AG04449 (cell line): ENCODE measurements at regions not wholly inside any gene's neighbourhood (a gene's known extent, or its start where the extent isn't known, plus 50 kb on each side); places are given as distances from the start of the nearest gene placed in this dataset.

Source experiments
- CTCF ChIA-PET: fragments of 350-600 bp; formaldehyde crosslinking; extraction: SDS; loops from one replicate; lab custom pipeline; 2021; ENCODE audit warnings: antibody characterized with exemption; lab: Yijun Ruan, JAX
- POLR2A ChIA-PET: fragments of 400-600, 350-600 bp; formaldehyde crosslinking; extraction: SDS; loops from one replicate; lab custom pipeline; 2020; ENCODE audit warnings: antibody characterized with exemption, inconsistent platforms; lab: Yijun Ruan, JAX
- DNase-seq: peaks from one replicate; pipeline ENCODE4 v3.0.0-alpha.2; 2010; ENCODE audit warnings: low read depth, low spot score
- H3K4me3 ChIP-seq: 2 replicates; pipeline ENCODE4 v1.5.1; 2011; ENCODE audit warnings: low read depth, mild to moderate bottlenecking, control low read depth, low read length
- TF ChIP-seq, protein P1 (sequence below): IDR thresholded peaks from one replicate; pipeline ENCODE4 v1.5.1; 2011; ENCODE audit warnings: mild to moderate bottlenecking, moderate library complexity, low read length, control low read depth, inconsistent platforms; ENCODE audit not compliant: insufficient read depth; ENCODE audit errors: missing control alignments

DNA sequence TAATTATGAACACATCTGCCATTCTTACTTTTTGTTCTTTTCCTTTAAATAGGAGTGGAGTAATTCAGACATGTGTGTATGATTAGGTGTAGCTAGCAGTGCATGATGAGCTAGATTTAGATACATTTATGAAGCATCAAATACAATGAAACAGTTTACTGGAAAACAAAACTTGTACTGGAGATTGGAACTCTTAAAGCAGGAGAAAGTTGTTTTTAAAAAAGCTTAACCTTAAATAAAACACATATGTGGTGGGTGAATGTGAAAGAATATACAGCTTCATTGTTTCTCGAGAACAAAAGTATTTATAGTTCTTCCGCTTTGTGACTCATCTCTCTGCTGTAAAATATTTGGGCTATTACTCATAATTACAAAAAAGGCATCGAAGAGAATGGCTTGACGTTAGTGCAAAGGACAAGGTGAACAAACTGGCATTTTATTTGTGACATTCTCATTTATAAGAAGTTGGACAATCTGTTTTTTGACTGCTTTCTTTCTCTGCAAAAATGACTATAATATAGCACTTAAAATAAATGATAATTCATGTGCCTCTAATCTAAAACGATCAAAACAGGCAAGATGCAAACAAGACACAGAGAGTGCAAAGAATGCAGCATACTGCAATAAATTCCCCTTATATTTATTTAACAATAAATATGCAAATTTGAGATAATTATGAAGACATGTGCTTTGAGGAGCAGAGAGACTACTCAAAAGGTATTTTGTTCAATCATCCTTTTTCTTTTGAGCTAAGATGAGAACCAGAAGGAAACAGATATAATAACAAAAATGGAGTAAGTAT lies 478.8 kb downstream of the CETN3 start:
- H3K4me3 ChIP-seq, result no peak overlapping the region
- TF ChIP-seq, protein P1, sequence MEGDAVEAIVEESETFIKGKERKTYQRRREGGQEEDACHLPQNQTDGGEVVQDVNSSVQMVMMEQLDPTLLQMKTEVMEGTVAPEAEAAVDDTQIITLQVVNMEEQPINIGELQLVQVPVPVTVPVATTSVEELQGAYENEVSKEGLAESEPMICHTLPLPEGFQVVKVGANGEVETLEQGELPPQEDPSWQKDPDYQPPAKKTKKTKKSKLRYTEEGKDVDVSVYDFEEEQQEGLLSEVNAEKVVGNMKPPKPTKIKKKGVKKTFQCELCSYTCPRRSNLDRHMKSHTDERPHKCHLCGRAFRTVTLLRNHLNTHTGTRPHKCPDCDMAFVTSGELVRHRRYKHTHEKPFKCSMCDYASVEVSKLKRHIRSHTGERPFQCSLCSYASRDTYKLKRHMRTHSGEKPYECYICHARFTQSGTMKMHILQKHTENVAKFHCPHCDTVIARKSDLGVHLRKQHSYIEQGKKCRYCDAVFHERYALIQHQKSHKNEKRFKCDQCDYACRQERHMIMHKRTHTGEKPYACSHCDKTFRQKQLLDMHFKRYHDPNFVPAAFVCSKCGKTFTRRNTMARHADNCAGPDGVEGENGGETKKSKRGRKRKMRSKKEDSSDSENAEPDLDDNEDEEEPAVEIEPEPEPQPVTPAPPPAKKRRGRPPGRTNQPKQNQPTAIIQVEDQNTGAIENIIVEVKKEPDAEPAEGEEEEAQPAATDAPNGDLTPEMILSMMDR, result no peak
- POLR2A ChIA-PET, result interaction anchor here (0.6 kb wide), 1 partner anchor 36 kb away, joined by 3 read pairs; no protein-coding TSS in a partner anchor
- DNase-seq, result peak; percentile 1
- CTCF ChIA-PET, result no interaction called here

DNA sequence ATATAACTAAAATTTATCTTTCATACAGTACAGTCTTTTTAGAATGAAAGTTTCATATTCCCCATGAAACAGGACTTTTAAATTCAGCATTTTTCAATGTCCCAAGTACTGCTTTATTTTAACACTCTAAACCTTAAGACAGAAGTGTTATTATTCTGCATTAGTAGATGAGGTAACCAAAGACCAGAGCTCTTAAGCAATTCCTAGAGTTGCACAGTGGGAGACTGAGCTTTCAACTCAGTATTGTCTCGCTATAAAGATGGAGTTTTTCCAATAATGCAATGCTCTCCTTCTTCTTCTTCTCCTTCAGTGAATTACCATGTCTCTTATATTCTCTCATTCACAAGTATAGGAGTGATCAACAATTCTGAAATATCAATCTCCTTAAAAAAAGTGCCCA lies 479.7 kb downstream of the CETN3 start:
- no peak for DNase-seq
- H3K4me3 ChIP-seq, result no peak overlapping the region
- CTCF ChIA-PET, result no interaction called here
- TF ChIP-seq, protein P1, result no peak
- POLR2A ChIA-PET, result no interaction called here

DNA sequence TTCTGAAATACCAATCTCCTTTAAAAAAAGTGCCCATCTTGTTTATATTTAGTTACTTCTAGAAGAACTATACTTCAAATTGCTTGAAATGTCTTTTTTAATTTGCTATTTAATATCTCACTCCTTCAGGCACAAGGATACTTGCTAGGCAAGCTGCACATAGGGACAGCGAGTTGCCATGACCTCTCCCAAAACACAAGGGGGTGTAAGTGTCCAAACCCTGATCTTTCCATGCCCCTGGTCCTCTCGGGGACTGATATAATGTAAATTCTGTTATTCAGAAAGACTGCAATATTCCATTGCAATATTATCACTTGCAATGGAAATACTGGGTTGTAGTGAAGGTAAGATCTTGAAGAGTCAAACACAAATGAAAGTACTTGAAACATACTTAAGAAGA lies 480.4 kb downstream of the CETN3 start:
- TF ChIP-seq, protein P1, result no peak
- DNase-seq, result no peak
- ChIA-PET POLR2A (no interaction called here), CTCF (interaction anchor here (0.9 kb wide), 1 partner anchor 336 kb away, joined by 3 read pairs; no protein-coding TSS in a partner anchor)
- no peak overlapping the region for H3K4me3 ChIP-seq

DNA sequence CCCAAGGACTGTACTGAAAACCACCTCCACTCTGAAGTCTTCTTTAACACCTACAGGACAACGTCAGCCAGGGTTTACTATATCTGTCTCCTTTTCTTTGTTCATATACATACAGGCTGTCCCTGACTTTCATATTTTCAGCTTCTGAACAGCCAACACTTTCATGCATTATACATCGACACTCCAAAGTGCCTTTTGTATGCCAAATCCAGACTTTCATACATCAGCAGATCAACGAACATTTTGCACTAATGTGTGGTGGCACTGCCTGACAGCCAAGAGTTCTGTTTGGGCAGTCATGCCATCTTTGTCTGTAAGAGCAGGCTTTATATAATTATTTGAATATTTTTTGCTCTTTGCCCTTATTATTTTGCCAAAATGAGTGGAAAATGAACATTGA lies 487.4 kb downstream of the CETN3 start:
- no peak overlapping the region for H3K4me3 ChIP-seq
- no peak for DNase-seq
- POLR2A ChIA-PET, result no interaction called here
- TF ChIP-seq, protein P1, result no peak
- CTCF ChIA-PET, result no interaction called here

DNA sequence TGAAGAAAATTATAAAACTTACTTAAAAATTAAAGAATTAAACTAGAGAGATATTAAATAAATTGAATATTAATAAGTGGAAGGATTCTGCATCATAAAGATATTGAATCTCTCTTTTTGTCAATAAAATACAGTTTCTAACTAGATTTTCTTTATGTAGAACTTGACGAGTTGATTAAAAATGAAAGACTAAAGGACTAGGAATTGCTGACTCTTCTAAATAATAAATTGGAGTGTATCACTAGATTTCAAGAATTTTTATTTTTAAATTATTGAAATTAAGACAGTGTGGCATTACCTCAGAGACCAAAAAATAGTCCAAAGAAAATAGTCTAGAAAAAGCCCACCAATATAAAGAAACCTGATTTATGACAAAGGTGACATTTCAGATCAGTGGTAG lies 492.4 kb downstream of the CETN3 start:
- no peak overlapping the region for H3K4me3 ChIP-seq
- CTCF ChIA-PET, result no interaction called here
- DNase-seq, result no peak
- POLR2A ChIA-PET, result no interaction called here
- TF ChIP-seq, protein P1, result no peak

DNA sequence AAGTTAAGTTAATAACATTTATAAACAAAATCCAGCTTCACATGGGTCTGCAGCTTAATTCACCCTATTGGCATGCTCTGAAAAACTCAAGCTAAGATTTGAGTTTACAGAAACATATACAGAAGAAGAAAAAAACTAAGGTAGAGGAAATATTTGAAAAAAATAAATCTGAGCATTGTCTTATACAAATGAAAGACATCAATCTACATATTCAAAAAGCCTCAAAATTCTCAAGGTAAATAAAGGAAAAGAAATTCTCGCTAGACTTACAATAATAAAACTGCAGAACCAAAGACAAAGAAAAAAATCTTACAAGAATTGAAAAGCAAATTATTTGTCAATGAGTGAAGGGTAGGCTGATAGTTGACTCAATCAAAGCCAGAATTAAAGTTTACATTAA lies 493.4 kb downstream of the CETN3 start:
- no peak overlapping the region for H3K4me3 ChIP-seq
- TF ChIP-seq, protein P1, result no peak
- no peak for DNase-seq
- ChIA-PET CTCF (no interaction called here), POLR2A (no interaction called here)
